MV-4-11 (cell line): ENCODE measurements at regions not wholly inside any gene's neighbourhood (a gene's known extent, or its start where the extent isn't known, plus 50 kb on each side); places are given as distances from the start of the nearest gene placed in this dataset.

Experiments
- DNase-seq: peaks from one replicate; lab custom pipeline; 2025; lab: John Stamatoyannopoulos, UW

DNA sequence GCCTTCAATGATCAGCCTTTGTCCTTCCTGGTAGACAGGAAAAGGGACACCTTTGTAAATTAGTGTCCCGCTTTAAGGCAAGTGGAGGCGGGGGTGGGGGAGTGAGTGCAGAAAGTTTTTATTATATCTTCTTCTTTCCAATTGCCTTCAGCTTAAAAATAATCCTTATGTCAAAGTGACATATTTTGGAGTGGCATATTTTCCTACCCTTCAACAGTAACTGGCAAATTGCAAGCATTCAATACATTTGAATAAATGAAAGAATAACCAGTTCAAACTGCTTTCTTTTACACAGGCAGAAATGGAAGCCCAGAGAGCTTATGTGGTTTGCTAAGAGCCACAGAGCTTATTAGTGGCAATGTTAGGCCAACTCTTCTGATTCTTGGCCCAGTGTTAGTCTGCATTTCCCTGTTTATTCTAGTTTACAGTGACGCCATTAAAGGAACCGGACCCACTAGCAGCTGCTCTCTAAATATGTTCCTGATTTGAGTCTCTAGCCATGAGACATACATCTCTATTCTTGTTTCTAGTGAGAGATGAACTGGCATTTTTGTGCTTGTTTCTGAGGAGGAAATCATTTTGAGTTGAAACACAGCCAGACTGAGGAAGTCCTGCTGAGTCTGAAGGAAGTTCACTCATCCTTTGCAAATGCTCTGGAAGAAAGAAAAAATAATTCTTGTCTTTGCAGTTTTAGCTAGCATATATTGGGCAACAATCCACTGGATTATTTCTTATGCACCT, 468.7 kb downstream of the NOVA1 start:
- DNase-seq = no peak

DNA sequence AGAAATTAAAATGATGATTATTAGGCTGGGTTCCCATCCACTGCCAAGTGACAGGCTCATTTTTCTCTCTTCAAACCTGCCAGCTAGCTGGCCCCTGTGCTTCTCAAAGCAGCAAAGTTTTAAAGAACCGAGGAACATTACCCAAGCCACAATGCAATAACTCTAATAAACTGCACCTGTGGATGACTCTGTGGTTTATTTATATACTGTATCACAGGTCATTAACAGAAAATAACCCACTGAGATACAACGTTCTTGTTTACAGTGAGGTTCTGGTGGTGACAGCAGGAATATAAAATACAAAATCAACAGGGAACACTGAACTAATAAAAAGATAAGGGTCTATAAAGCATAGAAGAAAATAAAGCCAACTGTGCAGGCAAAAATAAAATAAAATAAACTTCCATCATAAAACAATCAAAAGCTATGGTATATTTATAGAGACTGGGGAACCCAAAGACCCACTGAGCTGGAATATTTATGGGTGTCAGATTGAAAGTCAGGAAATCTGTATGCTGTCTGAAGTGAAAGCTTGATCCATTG, 472.9 kb downstream of the NOVA1 start:
- DNase-seq = no peak

DNA sequence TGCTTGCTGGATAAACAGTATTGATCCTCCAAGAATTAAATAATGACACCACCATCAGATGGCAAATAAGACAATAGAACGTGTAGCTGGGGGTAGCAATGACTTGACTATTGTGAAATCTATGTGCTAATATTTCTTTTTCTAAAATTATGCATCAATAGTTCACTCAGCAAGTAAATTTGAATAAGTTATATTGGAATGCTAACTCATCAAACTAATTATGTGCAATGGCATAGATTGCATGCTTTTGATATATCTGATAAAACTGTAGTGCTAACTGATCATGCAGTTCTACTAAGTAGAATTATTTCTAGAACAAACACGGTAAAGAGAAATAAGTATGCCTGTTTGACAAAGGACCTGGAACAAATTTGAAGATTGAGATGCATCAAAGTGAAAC, 474.4 kb downstream of the NOVA1 start:
- no peak for DNase-seq

DNA sequence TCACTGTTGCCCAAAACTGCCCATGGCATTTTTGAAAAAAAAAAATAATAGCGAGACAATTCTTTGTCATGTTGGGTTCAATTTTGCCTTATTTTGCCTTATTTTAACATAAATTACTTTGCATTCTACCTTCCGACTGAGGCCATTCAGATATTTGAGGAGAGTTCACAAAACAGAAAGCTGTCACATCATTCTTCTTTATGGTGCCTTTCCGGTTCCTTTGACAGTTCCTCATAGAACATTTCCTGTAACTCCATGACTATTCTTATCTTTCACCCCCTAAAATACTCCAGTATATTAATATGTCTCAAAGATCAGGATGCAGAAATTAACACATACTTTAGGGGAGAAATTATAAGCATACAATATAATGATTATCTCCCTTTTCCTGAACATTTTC, 476.7 kb downstream of the NOVA1 start:
- DNase-seq = no peak

DNA sequence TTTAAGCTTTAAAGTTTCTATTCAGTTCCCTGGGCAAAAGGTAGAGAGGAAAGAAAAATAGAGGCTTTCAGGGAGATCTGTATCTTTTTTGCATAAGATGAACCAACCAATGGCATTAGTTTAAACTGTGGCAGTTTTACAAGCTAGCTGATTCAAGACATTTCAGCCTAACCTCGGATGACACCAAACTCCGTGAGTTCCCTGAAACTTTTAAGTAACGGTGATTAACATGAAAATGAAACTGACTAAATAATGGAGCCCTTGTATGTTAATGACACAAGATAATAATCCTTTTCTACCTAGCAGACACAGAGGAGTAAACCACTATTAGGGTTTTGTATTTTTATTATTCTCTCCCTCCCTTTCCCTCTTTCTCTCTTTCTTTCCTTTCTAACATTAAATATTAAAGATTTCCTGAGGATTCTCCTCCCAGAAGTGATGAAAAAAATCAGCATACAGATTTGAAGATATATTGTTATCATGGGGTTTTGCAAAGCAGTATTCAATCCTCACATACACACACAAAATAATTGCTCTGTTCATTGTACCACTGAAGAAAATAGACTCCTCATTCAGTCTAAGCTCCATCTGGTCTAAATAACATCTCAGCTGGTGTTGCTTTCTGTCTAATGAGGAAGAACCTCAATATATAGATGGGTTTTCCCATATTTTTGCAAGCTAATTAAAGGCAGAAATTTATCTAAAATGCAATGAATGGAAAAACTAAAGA, 483.8 kb downstream of the NOVA1 start:
- no peak for DNase-seq

DNA sequence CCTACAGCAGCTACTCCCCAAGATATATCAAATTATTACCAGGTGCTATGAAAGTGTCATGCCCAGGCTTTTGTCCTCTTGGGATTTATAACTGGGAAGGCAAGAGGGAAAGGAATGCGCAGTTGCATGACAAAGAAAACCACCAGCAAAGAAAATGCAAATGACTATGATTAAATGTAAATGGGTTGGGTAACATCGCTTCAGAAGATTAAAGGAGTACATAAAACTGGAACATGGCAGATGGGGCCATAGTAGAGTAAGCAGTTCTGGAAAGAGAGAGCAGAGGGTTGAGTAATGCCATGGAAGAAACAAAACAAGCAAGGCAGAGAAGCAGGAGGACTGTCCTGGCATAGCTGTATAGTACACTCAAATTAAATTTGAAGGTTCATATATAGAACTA, 493.1 kb downstream of the NOVA1 start:
- no peak for DNase-seq

DNA sequence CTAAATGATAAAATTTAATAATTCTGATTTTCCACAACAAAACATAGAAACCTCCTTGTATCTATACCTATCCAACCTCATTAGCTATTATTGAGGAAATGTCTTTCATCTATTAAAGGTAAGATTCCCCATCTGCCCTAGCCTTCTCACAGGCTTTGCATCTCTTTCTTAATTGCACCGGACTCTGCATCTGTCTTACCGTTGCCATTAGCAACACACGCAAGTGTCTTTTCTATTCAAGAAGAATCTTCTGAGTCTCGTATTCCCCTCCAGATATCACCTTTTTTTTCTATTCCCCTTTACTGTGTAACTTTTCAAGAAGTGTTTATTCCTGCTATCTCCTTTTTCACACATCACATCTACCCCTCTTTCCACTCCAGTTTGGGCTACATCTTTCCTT, 500.0 kb downstream of the NOVA1 start:
- no peak for DNase-seq

DNA sequence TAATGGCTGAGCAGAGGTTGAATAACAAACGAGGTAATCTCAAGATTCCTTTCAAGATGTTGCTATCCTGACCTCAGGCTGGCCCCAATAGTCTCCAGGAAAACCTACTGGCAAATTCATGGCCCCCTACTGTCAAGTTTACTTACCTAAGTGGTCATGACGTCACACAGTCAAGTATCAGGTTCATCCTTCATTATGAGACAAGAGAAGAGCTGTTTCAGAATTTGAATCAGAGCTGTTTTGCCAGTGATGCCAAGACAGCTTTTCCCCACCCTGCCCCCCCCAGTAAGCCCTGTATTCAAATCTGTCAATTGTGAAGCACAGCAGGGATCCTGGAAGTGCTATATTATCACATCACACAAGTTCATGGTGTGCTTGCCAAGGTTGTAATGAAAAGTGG, 509.6 kb downstream of the NOVA1 start:
- DNase-seq = no peak

DNA sequence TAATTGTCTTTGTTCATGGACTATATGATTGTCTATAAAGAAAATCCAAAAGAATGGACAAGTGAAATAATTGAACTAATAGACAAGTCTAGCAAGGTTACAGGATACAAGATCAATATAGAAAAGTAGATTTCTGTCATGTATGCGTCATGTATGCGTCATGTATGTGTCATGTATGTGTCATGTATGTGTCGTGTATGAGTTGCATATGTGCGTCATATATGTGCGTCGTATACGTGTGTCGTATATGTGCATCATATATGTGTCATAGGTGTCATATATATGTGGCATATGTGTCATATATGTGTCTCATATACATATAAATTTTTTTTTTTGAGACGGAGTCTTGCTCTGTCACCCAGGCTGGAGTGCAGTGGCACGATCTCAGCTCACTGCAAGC, 516.8 kb downstream of the NOVA1 start:
- no peak for DNase-seq

DNA sequence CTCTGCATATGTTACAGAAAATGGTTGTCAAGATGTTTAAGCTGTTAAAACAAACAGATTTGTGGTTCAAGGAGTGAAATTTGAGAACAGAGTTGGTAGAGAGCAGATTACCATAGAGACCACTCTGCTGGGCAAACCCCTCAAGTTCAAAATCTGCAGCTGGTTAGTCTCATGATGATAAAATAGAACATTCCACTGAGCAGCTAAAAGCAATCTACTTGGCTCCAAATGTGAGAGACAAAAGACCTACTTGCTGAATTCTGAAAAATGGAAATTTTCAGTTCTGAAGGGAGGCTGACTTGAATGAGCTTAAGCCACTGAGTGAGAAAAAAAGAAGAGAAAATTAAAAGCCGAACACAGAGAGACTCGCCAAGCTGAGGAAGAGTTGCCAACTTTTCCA, 519.3 kb downstream of the NOVA1 start:
- DNase-seq = no peak

DNA sequence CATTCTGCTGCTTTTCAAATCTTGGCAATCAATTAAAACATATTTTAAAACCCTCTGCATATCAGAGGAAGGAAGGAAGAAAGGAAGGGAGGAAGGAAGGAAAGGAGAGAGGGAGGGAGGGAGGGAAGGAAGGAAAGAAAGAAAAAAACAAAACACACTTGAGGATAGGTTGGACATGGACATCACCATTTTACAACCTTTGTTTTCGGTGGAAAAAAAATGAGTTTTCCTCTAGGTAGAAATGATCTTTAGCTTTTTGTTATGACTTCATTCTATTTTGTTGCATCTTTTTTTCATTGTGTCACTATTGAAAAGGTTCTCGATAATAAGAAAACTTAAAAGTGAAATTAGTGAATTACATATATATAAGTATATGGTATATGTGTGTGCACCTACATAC, 522.9 kb downstream of the NOVA1 start:
- no peak for DNase-seq

DNA sequence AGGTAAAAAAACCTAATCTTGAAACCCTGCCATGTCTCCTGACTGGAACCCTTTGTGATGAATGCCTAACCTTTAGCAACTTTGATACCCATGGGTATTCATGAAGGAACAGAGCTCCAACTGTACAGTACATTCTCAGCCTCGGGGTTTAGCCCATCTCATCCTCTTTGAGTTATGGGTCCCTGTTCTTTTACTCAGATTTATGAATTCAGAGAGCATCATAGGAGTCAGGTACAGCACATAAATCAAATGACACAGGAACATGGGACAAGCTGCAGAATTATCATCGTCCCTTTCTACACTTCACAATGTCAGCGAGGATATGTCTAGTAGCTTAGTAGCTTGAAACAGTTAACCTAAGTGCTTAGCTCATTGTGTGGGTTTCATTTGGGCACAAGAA, 527.4 kb downstream of the NOVA1 start:
- no peak for DNase-seq

DNA sequence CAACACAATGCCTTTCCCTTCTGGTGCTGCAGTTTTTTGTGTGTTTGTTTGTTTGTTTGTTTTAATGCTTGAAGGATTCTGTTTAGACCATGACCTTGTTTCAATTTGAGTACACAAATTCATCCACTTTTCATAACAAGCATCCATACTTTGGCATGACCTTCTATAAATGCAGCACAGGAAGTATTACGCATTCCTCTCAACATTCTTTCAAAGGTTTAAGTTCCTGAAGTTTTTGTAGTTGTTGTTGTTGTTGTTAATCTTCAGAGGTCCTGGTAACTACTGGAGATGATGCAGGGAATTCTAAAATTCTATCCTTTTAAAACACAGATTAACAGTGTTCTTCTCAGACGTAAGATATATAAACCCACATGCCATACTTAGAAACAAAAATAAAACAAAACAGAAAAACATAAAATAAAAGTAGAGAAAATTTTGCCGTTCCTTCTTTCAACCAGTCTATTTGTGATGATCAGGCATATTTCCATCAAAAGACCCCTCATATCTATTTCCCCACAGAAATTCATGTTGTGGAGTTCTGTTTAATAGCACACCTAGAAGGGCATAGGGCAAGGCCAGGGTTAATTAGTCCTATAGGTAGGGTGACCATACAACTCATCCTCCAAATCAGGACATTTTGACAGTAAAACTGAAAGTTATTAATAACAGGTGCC, 529.9 kb downstream of the NOVA1 start:
- DNase-seq = no peak

DNA sequence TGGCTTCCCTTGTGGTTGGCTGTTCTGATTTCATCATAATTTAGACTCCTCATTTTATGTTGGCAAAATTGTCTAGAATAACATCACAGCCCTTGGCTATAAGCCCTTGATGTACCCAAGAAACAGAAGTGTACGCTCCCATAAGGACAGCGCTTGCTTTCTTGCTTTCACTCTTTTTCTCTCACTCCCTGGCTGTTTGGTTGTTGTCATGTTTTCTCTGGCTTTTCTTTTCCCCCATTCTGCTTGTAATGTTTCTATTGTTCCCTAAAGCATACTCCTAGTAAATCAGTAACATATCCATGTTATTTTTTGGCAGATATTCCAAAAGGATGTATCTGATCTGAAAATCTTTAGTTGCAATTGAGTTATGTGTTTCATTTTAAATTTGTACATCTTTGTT, 530.5 kb downstream of the NOVA1 start:
- no peak for DNase-seq

DNA sequence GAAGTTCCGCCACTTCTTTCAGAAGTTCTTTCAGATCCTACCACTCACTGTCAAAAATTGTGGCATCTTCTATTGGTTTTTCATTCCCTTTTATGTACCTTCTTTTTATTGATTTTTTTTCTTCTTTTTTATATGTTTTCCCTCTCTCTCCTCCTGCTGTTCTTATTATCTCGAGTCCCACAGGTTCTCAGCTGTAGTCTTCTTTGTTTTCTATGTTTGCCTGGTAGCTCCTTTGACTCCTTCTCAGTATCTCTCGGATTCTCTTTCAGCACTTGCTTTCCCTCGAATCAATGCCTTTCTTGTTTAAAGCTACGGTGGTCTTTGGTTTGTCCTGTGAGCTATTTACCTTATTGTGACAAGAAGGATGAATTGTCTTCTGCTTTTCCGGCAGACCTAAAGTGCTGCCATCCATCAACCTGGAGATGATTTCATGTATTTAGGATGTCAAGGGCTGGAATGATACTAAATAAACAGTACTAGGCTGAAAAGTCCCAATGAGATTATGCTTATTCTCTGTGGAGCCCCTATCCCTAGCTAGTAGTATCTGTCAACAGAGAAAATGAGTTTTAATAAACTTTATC, 541.7 kb downstream of the NOVA1 start:
- no peak for DNase-seq

DNA sequence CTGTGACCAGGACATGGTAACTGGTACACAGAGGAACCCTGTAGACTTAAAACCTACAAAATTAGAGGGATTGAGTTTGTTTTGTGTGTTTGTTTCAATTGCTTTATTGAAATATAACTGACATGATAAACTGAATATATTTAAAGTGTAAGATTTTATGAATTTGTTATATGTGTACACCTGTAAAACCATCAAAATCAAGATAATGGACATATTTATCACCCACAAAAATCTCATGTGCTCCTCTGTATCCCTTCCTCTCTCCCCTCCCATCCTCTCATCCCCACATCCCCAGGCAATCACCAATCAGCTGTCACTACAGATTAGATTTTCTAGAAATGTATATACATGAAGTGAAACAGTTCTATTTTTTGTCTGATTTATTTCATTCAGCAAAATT, 565.5 kb downstream of the NOVA1 start:
- no peak for DNase-seq

DNA sequence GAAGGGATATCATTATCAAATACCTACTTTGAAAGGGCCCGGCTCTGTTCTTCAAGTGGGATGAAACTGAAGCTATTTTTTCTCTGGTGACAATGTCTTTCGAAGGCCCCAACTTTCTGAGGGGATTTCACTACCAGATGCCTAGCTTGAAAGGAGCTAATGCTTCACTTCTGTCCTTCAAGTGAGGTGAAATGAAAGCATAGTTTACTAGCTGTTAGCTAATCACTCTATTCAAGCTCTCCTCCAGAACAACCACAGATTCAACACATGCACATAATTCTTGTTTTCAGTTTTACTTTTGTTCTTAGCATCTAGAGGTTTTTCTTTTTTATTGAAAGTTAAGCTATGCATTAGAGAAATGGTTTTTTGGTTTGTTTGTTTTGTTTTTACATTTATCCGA, 571.4 kb downstream of the NOVA1 start:
- DNase-seq = no peak

DNA sequence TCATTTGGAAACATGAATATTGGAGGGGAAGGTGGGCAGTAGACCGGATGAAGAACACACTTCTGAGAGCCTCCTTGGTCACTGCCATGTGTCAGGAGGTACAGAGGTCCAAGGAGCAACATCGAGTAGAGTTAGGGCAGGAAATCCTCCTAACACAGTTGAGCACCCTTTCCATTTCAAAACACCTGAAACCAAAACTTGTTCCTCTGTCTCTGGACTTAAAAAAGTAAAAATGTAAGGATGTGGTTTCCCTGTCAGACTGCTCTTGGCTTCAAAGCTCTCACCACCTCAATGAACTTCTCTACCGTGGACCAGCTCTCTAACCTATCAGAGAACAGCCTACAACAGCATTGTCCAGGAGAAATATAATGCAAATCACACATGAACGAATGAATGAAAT, 573.9 kb downstream of the NOVA1 start:
- DNase-seq = no peak

DNA sequence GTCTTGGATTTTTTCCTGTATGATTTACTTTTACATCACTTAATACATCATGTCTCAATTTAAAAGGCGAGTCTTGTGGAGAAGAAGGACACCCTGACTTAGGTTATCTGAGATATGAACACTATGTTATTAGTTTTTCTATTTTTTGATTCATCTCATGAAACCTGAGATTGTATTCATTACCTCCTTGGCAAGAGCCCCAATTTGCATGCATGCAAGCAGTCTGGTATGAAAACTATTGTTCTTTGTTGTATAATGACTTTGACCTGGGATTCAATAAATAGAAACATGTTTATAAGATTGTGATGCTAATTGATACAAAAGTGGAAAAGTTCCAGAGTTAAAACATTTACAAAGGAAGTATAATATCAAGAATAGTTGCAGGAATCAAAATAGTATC, 576.1 kb downstream of the NOVA1 start:
- DNase-seq = no peak

DNA sequence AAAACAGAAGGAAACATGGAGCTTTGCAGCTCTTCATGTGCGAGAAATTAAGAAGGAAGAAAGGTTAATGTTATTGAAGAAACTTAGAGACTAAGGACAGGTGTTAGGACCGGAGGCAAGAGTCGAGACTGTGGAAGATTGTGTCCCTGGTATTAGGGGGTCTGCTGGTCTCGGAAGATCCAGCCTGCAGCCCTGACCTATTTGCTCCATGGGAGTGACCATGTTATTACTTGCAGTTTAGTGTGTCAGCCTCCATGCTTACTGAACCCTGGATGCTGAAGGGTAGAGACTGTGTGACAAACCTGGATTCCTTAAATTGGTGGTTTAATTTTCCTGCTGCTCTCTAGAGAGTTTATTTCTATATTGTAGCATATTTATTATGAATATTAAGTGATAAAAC, 580.6 kb downstream of the NOVA1 start:
- no peak for DNase-seq

DNA sequence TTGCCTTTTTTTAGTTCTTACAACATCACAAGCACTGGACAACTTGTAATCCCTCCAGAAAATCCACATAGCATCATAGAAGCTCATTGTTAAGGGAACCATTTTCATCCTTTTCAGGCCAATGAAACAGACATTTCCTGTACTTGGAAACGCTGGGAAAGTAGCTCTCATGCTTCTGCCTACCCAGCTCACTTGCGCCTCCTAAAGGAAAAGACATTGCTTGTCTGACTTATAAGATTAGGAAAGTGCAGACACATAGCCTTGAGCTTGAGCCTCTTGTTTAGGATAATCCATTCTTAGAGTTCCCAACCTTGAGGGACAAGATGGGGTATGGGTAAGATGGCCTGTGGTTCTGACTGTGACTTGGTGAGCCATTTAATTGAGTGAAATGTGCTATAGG, 589.5 kb downstream of the NOVA1 start:
- DNase-seq = no peak

DNA sequence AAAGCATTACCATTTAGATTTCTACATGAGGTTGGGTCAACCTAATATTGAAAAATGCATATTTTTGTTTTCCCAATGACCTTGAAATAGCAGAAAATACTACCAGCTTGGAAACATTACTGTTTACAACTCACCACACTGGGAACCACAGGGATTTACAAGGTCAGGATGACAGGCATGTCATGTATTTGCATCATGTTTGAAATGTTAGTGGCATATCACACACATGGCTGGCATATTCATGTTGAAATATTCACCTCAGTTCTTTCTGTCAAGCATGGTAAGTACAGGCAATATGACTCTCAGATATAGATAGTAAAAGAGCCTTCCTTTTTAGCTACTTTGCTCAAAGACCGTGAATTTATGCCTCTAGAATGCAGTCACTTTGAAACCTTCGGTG, 593.5 kb downstream of the NOVA1 start:
- DNase-seq = no peak

DNA sequence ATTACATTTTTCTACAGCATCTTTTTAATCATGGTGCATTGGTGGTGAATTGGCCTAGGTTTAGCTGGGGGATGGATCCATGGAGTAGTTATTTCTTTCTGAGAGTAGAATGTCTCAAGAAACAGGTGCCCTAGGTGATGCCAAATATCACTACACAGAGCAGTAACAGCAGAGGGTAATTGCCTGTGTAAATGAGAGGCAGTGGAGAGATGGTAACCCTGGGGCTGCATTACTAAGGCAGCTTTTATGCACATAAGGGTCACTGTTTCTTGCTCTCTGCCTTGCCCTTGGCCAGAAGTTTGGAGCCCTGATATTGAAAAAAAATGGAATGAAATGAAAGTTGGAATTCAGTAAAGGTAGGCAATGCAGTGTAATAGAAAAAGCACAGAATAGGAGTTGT, 604.0 kb downstream of the NOVA1 start:
- no peak for DNase-seq
